Effector memory CD8-positive, alpha-beta T cell (primary cell): ENCODE measurements at regions not wholly inside any gene's neighbourhood (a gene's known extent, or its start where the extent isn't known, plus 50 kb on each side); places are given as distances from the start of the nearest gene placed in this dataset.
A peak's percentile ranks its signal among the peaks of the same experiment; 100 is the strongest.

Experiments used
- ATAC-seq: fragments of 150-1000 bp; cut with Tn5 transposase; replicated peaks from 2 replicates; pipeline ENCODE4 v1.10.0; 2021; ENCODE audit warnings: mild to moderate bottlenecking, moderate library complexity
- DNase-seq, 3 experiments: peaks; one replicate each; pipeline ENCODE4 v3.0.0; 2021
- H3K27ac Mint-ChIP-seq, 2 donors: one replicate each; pipeline ENCODE4 v1.8.0; 2022; ENCODE audit warnings: mild to moderate bottlenecking in 2 of 2, mixed read lengths in 2 of 2, moderate library complexity in 2 of 2
- H3K27me3 Mint-ChIP-seq, 2 donors: one replicate each; pipeline ENCODE4 v1.8.0; 2022; ENCODE audit warnings: mixed read lengths in 2 of 2
- H3K36me3 Mint-ChIP-seq: one replicate; pipeline ENCODE4 v1.8.0; 2022; ENCODE audit warnings: mild to moderate bottlenecking, moderate library complexity, mixed read lengths; ENCODE audit not compliant: insufficient read depth
- H3K4me1 Mint-ChIP-seq, 2 donors: one replicate each; pipeline ENCODE4 v1.8.0; 2022; ENCODE audit warnings: low read depth in 2 of 2, mixed read lengths in 2 of 2
- H3K4me3 Mint-ChIP-seq, 2 donors: one replicate each; pipeline ENCODE4 v1.8.0; 2022; ENCODE audit warnings: mild to moderate bottlenecking in 2 of 2, mixed read lengths in 2 of 2, moderate library complexity in 2 of 2
- H3K9me3 Mint-ChIP-seq, 2 donors: one replicate each; pipeline ENCODE4 v1.8.0; 2022; ENCODE audit warnings: mixed read lengths in 2 of 2

DNA sequence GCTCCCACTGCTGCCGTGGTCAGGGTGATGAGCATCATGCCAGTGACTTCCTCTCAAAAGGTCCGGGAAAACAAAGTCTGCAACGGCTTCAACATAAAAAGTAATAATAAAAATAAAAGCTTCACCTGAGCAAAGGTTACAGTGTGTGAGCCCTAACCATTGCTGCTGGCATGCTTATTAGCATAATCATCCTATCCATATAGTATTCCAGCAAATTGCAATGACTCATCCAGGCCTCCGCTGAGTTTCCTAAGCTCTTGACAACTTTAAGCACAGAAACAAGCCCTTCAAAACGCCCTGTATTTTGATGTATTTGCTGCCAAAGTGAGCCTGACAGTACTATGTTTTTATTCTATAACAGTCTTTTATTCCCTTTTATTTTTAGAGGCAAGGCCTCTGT lies 100.5 kb downstream of the AASDH start:
- H3K36me3 Mint-ChIP-seq, result no peaks in the 10 kb centered on the region
- DNase-seq (no peak), ATAC-seq (no peak)
- H3K4me1 Mint-ChIP-seq, result peaks cover 4 to 8% of the 10 kb centered on the region in 2 donors
- peaks cover 19 to 27% of the 10 kb centered on the region in 2 donors for H3K27me3 Mint-ChIP-seq
- no peak overlapping the region for H3K4me3 Mint-ChIP-seq
- no peaks in the 10 kb centered on the region for H3K9me3 Mint-ChIP-seq
- no peak overlapping the region for H3K27ac Mint-ChIP-seq

DNA sequence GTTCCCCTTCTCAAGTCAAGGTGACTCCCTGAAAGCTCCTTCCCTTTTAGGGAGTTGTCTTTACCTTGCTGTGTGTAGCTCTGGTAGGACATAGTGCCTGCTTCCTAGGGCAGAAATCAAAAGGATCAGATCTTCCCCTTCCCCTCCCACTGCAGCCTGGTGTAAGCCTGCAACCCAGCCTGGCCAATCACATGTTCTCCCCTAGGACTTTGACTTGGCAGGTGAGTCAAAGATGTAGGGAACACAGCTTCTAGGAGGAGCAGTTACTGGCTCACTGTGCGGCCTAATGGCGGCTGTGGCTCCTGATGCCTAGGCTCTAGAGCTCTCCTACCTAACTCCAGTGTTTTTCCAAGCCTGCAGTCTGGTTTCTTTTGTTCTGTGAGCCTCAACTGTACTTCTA lies 103.9 kb downstream of the AASDH start:
- peaks cover 0 to 6% of the 10 kb centered on the region in 2 donors for H3K9me3 Mint-ChIP-seq
- H3K4me1 Mint-ChIP-seq, result no peaks in the 10 kb centered on the region
- H3K36me3 Mint-ChIP-seq, result no peaks in the 10 kb centered on the region
- no peak overlapping the region for H3K27ac Mint-ChIP-seq
- H3K27me3 Mint-ChIP-seq, result peaks cover 8 to 12% of the 10 kb centered on the region in 2 donors
- ATAC-seq, result no peak
- DNase-seq, result no peak
- no peak overlapping the region for H3K4me3 Mint-ChIP-seq

DNA sequence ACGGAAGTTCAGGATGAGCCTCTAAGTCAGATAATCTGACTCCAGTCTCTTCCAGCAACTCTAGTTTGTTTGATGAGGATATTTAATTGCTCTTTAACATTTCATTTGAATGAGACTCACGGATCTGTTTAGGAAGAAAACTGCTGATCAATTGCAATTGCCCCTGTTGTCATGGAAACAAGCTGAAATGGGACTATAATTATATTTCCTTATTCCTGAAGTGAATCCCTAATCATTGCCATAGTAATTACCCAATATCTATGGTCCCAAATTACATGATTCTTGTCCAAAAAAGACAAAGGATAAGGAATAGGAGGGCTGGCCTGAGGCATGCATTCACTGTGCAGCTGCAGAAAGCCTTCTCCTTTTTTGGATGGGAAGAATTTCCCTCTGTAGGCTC lies 105.3 kb downstream of the AASDH start:
- Mint-ChIP-seq H3K4me1 (no peaks in the 10 kb centered on the region), H3K36me3 (no peaks in the 10 kb centered on the region), H3K27ac (no peak overlapping the region), H3K27me3 (peaks cover 0 to 12% of the 10 kb centered on the region in 2 donors), H3K9me3 (peaks cover 0 to 6% of the 10 kb centered on the region in 2 donors), H3K4me3 (no peak overlapping the region)
- ATAC-seq, result no peak
- no peak for DNase-seq

DNA sequence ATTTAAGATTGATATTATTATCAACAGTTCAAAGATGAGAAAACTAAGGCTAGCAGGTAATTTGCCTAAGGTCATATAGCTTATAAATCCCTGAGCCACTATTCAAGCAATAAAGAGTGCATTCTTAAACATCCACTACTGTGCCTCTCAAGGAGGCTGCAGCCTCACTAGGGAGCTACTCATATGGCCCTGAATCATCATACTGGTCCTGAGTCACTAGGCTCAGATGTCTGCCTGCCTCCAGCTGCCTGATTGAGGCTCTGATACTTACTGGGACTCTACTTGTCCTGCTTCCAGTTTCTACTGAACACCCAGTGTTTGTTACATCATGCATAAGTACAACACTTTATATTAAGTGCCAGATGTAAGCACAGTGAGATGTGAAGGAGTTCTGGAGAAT lies 110.7 kb downstream of the AASDH start:
- no peak overlapping the region for H3K4me3 Mint-ChIP-seq

DNA sequence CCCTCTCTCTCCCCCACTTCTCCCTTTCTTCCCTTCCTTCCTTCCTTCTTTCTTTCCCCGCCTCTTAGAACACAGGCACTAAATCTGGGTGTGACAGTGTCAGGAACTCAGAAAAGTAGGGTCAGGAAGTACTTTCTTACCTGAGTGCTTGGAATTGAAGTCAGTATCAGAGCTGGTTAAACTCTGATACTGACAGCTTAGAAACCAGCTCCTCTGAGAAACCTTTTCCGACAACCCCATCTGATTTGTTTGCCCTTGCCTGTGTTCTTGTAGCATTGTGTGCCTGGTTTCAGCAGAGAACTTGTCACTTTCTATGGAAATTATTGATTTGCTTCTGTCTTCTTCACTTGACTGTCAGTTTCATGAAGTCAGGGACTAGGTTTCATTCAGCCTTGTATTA lies 113.9 kb downstream of the AASDH start:
- Mint-ChIP-seq H3K36me3 (no peaks in the 10 kb centered on the region), H3K4me1 (no peaks in the 10 kb centered on the region), H3K27ac (no peak overlapping the region), H3K4me3 (no peak overlapping the region), H3K27me3 (peaks cover 45 to 58% of the 10 kb centered on the region in 2 donors), H3K9me3 (no peaks in the 10 kb centered on the region)
- no peak for ATAC-seq
- no peak for DNase-seq

More for the DNA sequence above, 110.7 kb downstream of the AASDH start:
- Mint-ChIP-seq H3K27me3 (peaks cover 30 to 40% of the 10 kb centered on the region in 2 donors), H3K9me3 (peaks cover 0 to 6% of the 10 kb centered on the region in 2 donors), H3K4me1 (no peaks in the 10 kb centered on the region), H3K36me3 (no peaks in the 10 kb centered on the region), H3K27ac (no peak overlapping the region)
- DNase-seq, result no peak
- no peak for ATAC-seq

DNA sequence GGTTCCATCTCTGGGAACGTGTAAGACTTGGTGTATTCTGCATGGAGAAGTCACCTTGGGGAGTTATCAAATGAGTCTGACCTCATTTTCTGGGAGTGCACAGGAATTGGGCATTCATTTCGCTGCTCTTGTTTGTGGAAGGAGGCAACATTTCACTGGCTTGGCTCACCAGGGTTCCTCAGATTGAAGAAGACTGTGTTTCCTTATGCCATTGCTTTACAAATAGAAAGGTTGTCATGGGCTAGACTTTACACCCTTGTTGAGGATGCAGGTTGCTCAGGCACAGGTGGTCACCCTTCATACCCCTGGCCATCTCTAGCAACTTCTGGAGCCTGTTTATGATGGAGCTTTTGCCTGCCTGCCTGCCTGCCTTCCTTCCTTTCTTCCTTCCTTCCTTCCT lies 114.4 kb downstream of the AASDH start:
- H3K9me3 Mint-ChIP-seq, result no peaks in the 10 kb centered on the region
- H3K4me1 Mint-ChIP-seq, result no peaks in the 10 kb centered on the region
- H3K27me3 Mint-ChIP-seq, result peaks cover 45 to 58% of the 10 kb centered on the region in 2 donors
- H3K4me3 Mint-ChIP-seq, result no peak overlapping the region
- H3K27ac Mint-ChIP-seq, result no peak overlapping the region
- H3K36me3 Mint-ChIP-seq, result no peaks in the 10 kb centered on the region
- no peak for DNase-seq
- no peak for ATAC-seq

DNA sequence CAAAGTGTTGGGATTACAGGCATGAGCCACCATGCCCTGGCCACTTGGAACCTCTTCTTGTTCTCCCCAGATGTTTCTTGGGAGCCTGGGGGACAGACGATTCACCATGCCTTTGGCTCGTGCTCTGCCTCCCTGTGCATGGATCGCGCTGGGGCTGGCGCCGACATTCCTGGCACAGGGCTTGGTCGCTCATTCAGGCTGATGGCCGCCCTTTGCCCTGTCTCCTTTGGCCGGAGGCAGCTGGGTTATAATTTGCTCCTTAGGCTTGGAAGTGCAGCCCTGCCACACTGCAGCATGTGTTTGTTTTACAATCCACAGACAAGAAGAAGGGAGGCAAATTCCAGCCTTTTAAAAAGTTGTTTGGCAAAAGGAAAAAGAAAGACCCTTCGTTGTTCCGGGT lies 115.3 kb downstream of the AASDH start:
- ATAC-seq, result no peak

DNA sequence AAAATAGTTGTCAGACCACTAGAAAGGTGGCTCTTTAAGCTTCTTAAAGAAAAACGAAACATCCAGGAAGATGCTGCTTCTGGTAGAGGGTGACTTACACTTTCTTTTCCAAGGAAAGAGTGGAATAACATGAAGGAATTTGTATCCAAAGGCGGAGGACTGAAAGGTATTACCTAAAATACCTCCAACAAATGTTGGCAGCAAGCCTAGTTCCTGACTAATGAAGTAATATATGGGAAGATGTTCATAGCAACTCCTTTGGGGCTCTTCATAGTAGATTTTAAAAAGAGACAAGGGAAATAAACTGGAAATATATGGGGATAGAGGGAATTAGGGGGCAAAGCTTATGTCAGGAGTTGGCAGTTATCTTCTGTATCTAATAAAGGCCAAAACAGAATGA lies 116.2 kb downstream of the AASDH start:
- DNase-seq, result no peak
- no peaks in the 10 kb centered on the region for H3K9me3 Mint-ChIP-seq
- H3K36me3 Mint-ChIP-seq, result no peaks in the 10 kb centered on the region
- ATAC-seq, result no peak
- no peak overlapping the region for H3K27ac Mint-ChIP-seq
- no peak overlapping the region for H3K4me3 Mint-ChIP-seq
- peaks cover 45 to 66% of the 10 kb centered on the region in 2 donors for H3K27me3 Mint-ChIP-seq
- H3K4me1 Mint-ChIP-seq, result no peaks in the 10 kb centered on the region

More for the DNA sequence above, 115.3 kb downstream of the AASDH start:
- H3K27me3 Mint-ChIP-seq, result peaks cover 45 to 66% of the 10 kb centered on the region in 2 donors
- no peak overlapping the region for H3K27ac Mint-ChIP-seq
- H3K36me3 Mint-ChIP-seq, result no peaks in the 10 kb centered on the region
- no peak for DNase-seq
- H3K4me3 Mint-ChIP-seq, result no peak overlapping the region
- no peaks in the 10 kb centered on the region for H3K9me3 Mint-ChIP-seq
- H3K4me1 Mint-ChIP-seq, result no peaks in the 10 kb centered on the region

DNA sequence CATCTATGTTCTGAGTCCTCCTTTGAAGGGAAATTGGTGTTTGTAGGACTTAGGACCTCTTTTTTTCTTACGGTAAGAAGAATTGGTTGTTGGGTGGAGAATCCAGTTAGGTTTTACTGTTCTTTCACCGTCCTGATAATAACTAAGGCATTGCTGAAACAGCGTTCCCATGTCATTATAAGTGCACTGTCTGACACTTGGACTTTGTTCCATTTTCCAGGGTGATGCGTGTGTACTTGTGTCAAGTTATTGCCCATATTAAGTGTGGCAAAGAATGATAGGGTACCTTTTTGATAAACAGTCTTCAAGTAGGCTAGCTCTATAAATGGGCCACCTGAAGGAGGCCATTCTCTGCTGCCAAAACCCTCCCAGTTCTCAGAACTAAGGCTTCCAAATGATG lies 119.7 kb downstream of the AASDH start:
- H3K4me1 Mint-ChIP-seq, result no peaks in the 10 kb centered on the region

DNA sequence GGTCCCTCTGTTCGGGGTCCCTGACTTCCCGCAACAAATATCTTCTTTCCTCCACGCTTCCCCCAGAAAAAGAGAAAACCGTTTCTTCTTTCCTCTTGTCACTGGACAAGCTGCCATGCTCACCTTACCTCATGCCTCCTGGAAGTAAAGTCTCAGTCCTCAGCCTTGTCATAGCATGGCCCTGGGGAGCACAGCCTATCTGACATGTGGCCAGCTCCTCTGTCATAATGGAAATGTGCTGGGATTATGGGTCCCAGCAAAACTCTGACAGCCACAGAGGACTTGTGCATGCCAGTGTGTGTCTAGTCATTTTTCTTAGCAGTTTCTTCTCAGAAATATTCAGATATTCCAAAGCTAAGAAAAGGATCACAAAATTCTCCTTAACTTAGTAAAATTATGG lies 122.4 kb downstream of the AASDH start:
- no peak overlapping the region for H3K27ac Mint-ChIP-seq
- H3K9me3 Mint-ChIP-seq, result peaks cover 6 to 7% of the 10 kb centered on the region in 2 donors
- ATAC-seq, result no peak
- H3K36me3 Mint-ChIP-seq, result no peaks in the 10 kb centered on the region
- H3K27me3 Mint-ChIP-seq, result peaks cover 7 to 24% of the 10 kb centered on the region in 2 donors
- H3K4me3 Mint-ChIP-seq, result no peak overlapping the region
- H3K4me1 Mint-ChIP-seq, result peaks cover 7 to 11% of the 10 kb centered on the region in 2 donors
- no peak for DNase-seq

More for the DNA sequence above, 119.7 kb downstream of the AASDH start:
- peaks cover 20 to 36% of the 10 kb centered on the region in 2 donors for H3K27me3 Mint-ChIP-seq
- no peak for ATAC-seq
- peaks cover 6 to 7% of the 10 kb centered on the region in 2 donors for H3K9me3 Mint-ChIP-seq
- no peaks in the 10 kb centered on the region for H3K36me3 Mint-ChIP-seq
- no peak for DNase-seq
- no peak overlapping the region for H3K27ac Mint-ChIP-seq
- H3K4me3 Mint-ChIP-seq, result no peak overlapping the region

DNA sequence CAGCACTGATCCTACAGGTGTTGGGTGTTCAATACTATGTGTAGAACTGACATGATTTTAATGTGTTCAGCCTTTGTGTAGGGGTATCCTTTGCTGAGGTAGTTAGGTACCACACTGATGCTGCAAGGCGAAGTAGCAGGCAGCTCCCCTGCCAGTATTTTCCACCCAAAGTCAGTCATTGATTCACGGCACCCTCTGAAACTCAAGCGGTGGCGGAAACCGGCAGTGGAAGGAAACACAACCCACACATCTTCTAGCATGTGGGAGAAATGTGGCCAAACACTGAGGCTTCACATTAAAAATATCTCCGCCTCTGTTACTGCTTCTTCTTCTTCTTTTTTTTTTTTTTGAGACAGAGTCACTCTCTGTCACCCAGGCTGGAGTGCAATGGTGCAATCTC lies 126.3 kb downstream of the AASDH start:
- peaks cover 0 to 31% of the 10 kb centered on the region in 2 donors for H3K27me3 Mint-ChIP-seq
- DNase-seq (no peak), ATAC-seq (peak; percentile 24)
- no peak overlapping the region for H3K27ac Mint-ChIP-seq
- H3K4me1 Mint-ChIP-seq, result peaks cover 7 to 11% of the 10 kb centered on the region in 2 donors
- H3K4me3 Mint-ChIP-seq, result no peak overlapping the region
- H3K36me3 Mint-ChIP-seq, result no peaks in the 10 kb centered on the region
- peaks cover 6 to 7% of the 10 kb centered on the region in 2 donors for H3K9me3 Mint-ChIP-seq

DNA sequence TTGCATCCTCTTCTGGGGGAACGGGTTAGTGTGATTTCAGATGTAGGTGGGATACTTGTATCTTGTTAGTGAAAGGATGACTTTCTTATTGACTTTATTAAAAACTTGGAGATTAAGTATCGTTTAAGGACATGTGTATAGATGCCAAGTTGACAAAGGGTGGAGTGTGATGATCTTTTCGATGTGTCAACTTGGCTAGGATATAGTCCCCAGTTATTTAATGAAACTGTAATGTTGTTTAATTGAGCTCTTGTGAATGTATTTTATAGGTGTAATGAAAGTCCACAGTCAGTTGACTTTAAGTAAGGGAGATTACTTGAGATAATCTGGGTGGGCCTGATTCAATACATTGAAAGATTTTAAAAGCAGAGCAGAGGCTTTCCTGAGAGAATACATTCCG lies 127.0 kb downstream of the AASDH start:
- Mint-ChIP-seq H3K27me3 (peaks cover 0 to 32% of the 10 kb centered on the region in 2 donors), H3K36me3 (no peaks in the 10 kb centered on the region), H3K27ac (no peak overlapping the region), H3K4me1 (peaks cover 7 to 11% of the 10 kb centered on the region in 2 donors), H3K9me3 (peaks cover 6 to 7% of the 10 kb centered on the region in 2 donors), H3K4me3 (no peak overlapping the region)
- no peak for ATAC-seq
- DNase-seq, result no peak

DNA sequence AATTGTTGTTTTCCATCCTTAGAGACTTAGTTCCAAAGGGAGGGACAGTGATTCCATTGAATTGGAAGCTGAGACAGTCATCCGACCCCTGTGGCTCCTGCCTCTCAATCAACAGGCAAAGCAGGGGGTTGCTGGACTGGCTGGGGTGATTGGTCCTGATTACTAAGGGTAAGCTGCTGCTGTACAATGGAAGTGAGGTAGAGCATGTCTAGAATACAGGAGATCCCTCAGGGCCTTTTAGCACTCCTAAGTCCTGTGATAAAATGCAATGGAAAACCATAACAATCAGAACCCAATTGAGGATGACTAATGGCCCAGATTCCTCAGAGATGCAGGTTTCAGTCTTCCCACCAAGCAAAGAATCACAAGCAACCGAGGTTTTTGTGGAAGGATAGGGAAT lies 127.6 kb downstream of the AASDH start:
- ATAC-seq (no peak), DNase-seq (no peak)
- Mint-ChIP-seq H3K4me3 (no peak overlapping the region), H3K27me3 (peaks cover 0 to 32% of the 10 kb centered on the region in 2 donors), H3K36me3 (no peaks in the 10 kb centered on the region), H3K9me3 (peaks cover 6 to 7% of the 10 kb centered on the region in 2 donors), H3K4me1 (peaks cover 7 to 11% of the 10 kb centered on the region in 2 donors), H3K27ac (no peak overlapping the region)

DNA sequence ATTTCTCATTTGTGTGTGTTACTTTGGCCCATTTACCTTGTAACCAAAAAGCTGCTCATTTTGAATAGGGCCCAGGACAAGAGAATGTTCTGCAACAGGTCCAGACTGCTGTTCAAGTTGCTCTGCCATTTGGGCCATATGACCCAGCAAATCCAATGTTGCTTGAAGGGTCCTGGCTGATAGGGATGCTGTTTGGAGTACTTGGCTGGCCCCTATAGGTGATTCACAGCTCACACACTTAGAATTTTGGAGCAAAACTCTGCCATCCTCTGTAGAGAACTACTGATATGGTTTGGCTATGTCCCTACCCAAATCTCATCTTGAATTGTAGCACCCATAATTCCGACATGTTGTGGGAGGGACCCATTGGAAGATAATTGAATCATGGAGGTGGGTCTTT lies 131.5 kb downstream of the AASDH start:
- no peaks in the 10 kb centered on the region for H3K9me3 Mint-ChIP-seq
- no peak for DNase-seq
- no peaks in the 10 kb centered on the region for H3K36me3 Mint-ChIP-seq
- H3K27ac Mint-ChIP-seq, result no peak overlapping the region
- no peak overlapping the region for H3K4me3 Mint-ChIP-seq
- H3K27me3 Mint-ChIP-seq, result peaks cover 16 to 49% of the 10 kb centered on the region in 2 donors
- ATAC-seq, result no peak
- peaks cover 2% of the 10 kb centered on the region in 2 donors for H3K4me1 Mint-ChIP-seq
